ENCODE measurements at regions not wholly inside any gene's neighbourhood (a gene's known extent, or its start where the extent isn't known, plus 50 kb on each side); places are given as distances from the start of the nearest gene placed in this dataset.
"Not testable (repeated sequence)": the region's sequence is repeated elsewhere in the genome, so short reads cannot be mapped to it uniquely, and the experiment has no call there.

DNA sequence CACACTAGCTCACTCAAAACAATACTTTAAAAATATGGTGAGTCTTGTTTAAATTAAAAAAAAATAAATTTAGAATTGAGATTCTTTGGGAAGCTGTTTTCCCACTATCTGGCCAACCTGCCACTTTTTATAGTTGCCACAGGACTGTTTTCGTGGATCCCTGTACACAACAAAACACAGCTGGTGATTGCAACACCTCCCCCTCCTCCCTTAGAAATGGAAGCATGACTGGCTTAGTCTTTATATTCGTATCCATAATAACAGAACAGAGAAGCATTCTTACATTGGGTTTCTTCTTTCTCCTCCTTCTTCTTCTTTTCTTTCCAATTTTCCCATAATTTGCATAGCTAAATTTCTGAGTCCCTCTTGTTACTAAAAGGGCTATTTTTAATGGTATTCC, 79.5 kb upstream of the GJB6 start:
- DNase-seq (ENCODE audit: low spot score) = no peak

DNA sequence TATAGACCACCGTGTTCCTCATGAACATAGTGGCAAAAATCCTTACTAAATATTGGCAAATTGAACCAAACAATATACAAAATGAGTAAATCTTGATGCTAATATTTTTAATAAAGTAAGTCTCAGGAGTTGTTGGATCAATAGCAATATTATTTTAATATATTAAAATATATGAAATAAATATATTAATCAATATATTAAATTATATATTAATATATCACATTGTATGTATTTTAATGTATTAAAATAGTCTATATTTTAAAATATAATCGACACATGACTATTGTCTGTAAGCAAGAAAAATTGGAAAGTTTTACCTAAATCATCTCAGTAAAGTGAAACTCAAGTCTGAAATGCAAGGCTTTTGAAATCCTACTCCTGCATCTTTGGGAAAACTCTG, 78.9 kb upstream of the GJB6 start:
- no peak for DNase-seq (ENCODE audit: low spot score)

DNA sequence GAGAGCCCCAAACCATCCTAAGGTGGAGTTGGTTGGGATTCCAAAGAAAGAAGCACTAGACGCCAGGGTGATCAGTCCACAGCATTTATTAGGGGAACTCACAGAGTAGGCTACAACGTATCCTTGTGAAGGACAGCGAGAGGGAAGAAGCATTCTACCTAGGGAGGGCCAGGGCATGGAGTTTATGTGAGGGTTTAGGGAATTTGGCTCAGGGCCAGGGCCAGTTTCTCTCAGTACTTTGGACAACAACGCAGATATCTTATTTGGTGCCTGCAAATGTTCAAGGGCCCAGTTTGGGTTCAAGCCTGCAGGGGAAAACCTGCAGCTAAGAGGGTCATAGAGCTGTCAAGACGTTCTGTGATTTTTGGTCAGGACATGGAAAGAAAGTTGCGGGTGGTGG, 73.9 kb upstream of the GJB6 start:
- DNase-seq (ENCODE audit: low spot score) = no peak

DNA sequence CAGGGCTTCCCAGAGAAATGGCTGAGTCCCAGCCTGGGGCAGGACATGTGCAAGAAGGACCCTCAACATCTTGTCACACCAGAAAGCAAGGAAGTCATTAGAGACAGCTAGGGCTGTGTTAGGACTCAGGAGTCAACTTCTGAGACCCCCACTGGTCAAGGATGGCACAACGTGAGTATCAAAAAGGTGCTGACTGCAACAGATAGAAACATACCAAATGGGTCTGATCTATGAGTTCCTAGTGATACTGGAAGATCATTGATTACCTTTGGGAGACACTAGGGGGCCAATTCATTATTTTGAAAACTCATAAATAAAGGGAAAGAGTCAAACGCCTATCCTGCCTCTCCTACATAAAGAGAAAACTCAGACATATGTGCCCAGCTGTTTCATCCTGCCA, 73.5 kb upstream of the GJB6 start:
- no peak for DNase-seq (ENCODE audit: low spot score)

DNA sequence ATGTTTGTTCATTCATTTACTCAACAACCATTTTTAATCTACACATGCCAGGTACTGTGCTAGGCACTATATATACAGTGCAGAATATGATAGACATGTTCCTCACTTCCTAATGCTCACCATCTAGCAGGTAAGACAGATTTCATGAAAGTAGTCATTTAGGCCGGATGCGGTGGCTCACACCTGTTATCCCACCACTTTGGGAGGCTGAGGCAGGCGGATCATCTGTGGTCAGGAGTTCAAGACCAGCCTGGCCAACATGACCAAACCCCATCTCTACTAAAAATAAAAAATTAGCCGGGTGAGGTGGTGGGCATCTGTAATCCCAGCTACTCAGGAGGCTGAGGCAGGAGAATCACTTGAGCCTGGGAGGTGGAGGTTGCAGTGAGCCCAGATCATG, 71.9 kb upstream of the GJB6 start:
- not testable (repeated sequence) for DNase-seq (ENCODE audit: low spot score)

DNA sequence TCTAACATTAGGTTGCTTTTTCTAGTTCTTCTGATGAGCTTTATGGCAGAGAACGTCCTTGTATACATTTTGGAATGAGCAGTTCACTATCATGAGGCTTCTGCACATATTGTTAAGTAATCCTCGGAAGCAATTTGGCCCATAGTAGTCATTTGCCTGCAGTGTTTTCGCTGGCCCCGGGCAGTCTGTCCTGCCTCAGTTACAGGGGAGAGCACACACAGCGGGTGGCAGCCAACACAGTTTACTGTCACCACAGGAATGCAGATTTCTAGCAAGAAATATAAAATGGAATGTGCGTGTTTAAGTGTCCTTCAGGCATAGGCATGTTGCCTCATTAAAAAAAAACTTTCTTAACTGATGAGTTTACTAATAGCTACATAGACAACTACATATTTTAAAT, 71.5 kb upstream of the GJB6 start:
- DNase-seq (ENCODE audit: low spot score) = no peak

DNA sequence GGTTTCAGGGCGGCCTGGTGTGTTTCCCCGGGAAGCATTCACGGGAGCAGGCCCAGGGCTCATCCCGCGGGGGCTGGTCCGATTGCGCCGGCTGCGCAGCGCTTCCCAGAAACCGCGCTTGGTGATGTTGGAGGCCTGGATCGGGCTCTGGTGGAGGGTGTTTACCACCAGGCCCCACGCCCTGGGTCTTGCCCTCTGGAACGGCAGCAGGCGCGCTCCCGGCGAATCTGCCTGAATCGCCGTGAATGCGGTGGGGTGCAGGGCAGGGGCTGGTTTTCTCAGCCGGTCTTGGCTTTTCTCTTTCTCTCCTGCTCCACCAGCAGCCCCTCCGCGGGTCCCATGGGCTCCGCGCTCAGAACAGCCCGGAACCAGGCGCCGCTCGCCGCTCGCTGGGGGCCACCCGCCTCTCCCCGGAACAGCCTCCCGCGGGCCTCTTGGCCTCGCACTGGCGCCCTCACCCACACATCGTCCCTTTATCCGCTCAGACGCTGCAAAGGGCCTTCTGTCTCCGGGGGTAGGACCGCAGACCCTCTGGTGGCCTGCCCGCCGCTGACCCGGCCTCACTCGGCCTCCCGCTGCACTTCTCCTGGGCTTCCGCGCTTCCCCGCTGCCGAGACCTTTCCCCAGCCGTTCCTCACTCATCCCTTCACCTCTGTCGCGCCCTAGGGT, 69.4 kb upstream of the GJB6 start:
- no peak for DNase-seq (ENCODE audit: low spot score)

DNA sequence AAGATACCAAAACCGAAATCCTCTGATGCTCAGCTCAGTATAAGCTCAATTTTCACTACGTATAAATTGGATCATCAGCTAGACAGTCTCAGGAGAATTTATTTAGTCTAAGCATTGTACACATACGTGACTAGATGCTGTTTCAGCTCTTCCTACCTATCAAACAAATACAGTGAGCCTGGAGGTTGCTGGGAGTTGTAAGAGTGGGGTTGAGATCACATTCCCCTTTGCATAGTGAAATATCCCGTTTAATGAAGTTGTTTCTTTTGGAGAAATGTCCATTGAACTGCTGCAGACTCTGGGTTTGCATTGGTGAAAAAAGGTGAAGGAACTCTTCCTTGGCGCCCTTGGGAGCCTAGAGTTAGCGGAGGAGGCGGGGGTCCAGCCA, 68.9 kb upstream of the GJB6 start:
- no peak for DNase-seq (ENCODE audit: low spot score)

DNA sequence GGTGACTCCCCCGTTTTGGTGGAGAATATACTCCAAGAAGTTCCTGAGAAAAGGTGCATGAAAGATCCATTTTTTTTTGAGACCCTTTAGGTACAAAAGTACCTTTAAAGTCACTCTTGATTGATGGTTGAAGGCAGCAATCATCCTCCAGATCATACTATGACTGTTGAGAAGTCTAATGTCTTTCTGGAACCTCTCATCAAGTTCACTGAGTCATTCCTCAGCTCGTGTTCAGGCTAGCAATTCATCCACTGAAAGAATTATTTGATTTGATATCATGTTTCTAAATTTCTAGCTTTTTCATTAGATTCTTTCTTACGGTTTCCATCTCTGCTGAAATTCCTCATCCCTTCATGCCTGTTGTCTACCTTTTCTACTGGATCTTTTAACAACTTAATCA, 65.1 kb upstream of the GJB6 start:
- DNase-seq (ENCODE audit: low spot score) = no peak

DNA sequence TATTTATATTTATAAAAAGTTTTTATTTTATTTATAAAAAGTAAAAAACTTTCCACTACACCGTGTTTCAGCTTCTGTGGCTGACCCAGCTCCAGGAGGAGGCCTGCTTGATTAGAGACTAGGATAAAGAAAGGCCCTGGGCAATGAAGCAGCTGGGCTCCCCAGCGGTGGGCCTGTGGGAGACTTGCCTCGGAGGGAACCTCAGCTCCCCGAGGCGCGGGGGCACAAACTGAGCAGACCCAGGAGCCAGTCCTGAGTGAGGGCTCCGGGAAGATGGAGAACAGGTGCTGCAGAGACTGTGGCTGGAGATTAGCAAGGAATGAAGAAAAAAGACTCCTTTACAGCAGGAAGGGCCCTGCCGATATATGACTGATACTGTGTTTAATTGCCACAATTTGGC, 63.8 kb upstream of the GJB6 start:
- DNase-seq (ENCODE audit: low spot score) = no peak

DNA sequence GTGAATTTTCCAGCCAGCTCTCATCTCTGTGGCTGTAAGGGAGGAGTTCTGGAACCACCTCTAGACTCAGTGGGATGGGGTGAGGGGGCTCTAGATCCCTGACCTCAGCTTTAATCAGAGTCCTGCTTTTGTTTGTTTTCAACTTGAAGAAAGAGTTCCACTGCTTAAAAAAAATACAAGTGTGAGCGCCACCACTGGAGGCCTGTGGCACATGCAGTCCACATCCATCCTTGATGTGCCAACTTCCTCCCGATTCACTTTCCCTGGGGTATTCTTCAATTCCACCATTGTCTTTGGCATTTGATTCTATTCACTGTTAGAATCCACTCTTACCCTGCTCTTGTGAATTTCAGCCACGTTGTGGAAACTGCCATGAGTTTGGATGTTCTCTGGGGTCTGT, 62.4 kb upstream of the GJB6 start:
- DNase-seq (ENCODE audit: low spot score) = peak; percentile 30

DNA sequence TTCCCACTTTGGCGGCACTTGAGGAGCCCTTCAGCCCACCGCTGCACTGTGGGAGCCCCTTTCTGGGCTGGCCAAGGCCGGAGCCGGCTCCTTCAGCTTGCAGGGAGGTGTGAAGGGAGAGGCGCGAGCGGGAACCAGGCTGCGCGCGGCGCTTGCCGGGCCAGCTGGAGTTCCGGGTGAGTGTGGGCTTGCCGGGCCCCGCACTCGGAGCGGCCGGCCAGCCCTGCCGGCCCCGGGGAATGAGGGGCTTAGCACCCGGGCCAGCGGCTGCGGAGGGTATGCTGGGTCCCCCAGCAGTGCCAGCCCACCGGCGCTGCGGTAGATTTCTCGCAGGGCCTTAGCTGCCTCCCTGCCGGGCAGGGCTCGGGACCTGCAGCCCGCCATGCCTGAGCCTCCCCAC, 60.2 kb upstream of the GJB6 start:
- not testable (repeated sequence) for DNase-seq (ENCODE audit: low spot score)

DNA sequence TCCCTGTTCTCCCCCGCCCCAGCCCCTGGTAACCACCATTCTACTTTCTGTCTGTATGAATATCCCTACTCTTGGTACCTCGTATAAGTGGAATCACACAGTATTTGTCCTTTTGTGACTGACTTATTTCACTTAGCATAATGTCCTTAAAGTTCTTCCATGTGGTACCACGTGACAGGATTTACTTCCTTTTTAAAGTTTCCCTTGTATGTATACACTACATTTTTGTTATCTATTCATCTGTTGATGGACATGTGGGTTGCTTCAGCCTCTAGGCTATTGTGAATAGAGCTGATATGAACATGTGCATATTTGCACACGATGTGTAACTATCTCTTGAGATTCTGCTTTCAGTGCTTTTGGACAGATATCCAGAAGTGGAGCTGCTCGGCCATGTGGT, 59.6 kb upstream of the GJB6 start:
- no peak for DNase-seq (ENCODE audit: low spot score)

DNA sequence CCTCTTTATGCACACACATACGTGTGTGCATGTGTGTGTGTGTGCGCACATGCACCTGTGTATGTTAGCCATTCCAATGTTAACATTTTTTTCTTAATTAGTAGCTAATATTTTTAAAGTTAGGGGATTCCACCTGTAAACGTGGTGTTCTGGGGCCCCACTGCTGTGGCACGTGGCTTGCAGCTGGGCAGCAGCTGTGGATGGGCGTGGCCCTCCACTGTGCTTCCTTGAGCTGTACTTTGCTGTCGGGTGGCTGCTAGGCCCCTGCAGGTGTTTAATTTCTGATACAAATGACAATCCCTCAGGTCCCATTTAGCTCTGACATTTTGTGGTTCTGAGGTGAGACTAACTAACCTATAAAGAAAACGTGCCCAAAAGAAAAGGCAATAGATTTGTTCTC, 58.9 kb upstream of the GJB6 start:
- DNase-seq (ENCODE audit: low spot score) = no peak

DNA sequence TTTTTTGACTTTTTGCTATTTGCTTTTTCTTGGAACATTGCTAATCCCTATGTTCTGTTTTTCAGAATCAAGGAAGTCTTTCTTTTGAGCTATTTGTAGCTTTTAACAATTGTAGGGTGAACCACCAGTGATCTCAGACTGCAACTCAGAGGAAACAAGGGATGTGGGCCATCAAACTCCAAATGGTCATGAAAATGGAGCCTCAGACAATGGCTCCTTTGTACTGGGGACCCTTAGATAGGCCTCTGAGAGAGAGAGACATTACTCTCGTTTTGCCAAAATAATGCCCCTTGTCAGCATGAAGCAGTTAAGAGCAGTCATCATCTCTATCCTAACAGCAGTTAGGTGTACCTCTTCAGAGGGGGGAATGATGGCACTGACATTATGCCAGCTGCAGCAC, 56.4 kb upstream of the GJB6 start:
- no peak for DNase-seq (ENCODE audit: low spot score)

DNA sequence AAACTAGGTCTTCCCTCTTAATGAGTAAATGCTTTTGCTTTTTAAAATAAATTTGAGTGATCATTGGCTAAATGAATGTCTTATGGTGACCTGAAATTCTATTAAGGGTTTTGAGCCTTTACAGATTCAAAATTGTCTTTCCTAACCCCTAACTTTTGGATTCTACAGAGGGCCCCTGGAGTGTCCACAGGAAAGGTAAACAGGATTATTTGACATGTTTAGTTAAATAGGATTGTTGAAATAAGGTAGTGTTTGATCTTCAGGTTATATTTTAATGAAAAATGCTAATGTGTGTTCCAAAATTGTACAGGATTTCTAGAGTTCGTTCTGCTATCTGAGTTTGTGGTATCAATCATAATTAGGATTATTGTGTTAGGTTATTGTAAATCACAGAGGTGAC, 55.9 kb upstream of the GJB6 start:
- no peak for DNase-seq (ENCODE audit: low spot score)

DNA sequence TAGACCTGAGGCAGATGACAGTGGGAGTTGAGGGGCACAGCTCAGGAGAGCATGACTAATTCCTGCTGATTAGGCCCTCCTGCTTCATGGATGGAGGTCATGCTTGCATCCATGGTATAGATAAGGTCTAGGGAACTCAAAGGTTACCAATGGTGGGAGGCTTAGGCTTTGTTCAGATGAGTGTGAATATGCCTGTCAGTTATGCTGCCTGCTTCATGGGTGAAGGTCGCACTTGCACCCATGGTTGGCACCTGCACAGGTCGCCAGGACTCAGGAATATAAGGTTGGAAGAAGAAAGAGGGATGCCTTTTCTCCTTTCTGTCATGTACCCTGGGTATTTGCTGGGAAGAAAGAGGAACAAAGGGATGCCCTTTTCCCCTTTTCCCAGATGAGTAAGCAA, 53.4 kb upstream of the GJB6 start:
- DNase-seq (ENCODE audit: low spot score) = no peak

Data from HuH-7 (cell line).